Nephron progenitor cell (in vitro differentiated cells): ENCODE measurements at regions not wholly inside any gene's neighbourhood (a gene's known extent, or its start where the extent isn't known, plus 50 kb on each side); places are given as distances from the start of the nearest gene placed in this dataset.

Source experiments
- DNase-seq: peaks from one replicate; pipeline ENCODE4 v3.0.0; 2021
- H3K27ac Mint-ChIP-seq: 2 replicates; pipeline ENCODE4 v1.8.0; 2021; ENCODE audit warnings: mild to moderate bottlenecking, moderate library complexity, mixed read lengths
- H3K27me3 Mint-ChIP-seq: 2 replicates; pipeline ENCODE4 v1.8.0; 2021; ENCODE audit warnings: mild to moderate bottlenecking, low read depth, mixed read lengths; ENCODE audit not compliant: poor library complexity
- H3K36me3 Mint-ChIP-seq: 2 replicates; pipeline ENCODE4 v1.8.0; 2021; ENCODE audit warnings: low read depth, mixed read lengths
- H3K4me1 Mint-ChIP-seq: 2 replicates; pipeline ENCODE4 v1.8.0; 2021; ENCODE audit warnings: mixed read lengths
- H3K4me3 Mint-ChIP-seq: 2 replicates; pipeline ENCODE4 v1.8.0; 2021; ENCODE audit warnings: mild to moderate bottlenecking, moderate library complexity, mixed read lengths
- H3K9me3 Mint-ChIP-seq: 2 replicates; pipeline ENCODE4 v1.8.0; 2021; ENCODE audit warnings: mild to moderate bottlenecking, moderate library complexity, mixed read lengths
- TF ChIP-seq, protein P1 (sequence below): fragments of 200-600 bp; sonication (generic); IDR thresholded peaks from 2 replicates; pipeline ENCODE4 v1.5.0; 2021; ENCODE audit warnings: antibody characterized with exemption

DNA sequence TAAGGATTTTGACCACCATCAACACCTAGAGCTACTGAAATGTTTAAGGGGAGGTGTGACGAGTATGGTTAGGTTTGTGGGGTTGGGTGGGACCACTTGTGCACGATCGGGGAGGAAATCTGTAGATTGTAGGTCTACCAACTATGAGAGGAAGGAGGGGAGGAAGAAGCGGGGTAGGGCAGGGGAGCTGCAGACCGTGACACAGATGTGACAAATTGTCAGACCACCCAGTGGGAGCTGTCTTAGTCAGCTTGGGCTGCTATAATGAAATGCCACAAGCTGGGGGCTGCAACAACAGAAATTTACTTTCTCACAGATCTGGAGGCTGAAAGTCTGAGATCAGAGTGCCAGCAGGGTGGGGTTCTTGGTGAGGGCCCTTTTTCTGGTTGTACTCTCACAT is 62.2 kb upstream of the ARGLU1 start:
- Mint-ChIP-seq H3K27me3 (peaks cover 17% of the 10 kb centered on the region), H3K36me3 (no peaks in the 10 kb centered on the region), H3K4me3 (no peak overlapping the region), H3K27ac (no peak overlapping the region), H3K4me1 (peaks cover 57% of the 10 kb centered on the region), H3K9me3 (peaks cover 12% of the 10 kb centered on the region)
- TF ChIP-seq, protein P1, sequence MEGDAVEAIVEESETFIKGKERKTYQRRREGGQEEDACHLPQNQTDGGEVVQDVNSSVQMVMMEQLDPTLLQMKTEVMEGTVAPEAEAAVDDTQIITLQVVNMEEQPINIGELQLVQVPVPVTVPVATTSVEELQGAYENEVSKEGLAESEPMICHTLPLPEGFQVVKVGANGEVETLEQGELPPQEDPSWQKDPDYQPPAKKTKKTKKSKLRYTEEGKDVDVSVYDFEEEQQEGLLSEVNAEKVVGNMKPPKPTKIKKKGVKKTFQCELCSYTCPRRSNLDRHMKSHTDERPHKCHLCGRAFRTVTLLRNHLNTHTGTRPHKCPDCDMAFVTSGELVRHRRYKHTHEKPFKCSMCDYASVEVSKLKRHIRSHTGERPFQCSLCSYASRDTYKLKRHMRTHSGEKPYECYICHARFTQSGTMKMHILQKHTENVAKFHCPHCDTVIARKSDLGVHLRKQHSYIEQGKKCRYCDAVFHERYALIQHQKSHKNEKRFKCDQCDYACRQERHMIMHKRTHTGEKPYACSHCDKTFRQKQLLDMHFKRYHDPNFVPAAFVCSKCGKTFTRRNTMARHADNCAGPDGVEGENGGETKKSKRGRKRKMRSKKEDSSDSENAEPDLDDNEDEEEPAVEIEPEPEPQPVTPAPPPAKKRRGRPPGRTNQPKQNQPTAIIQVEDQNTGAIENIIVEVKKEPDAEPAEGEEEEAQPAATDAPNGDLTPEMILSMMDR: no peak
- DNase-seq: peak; percentile 33

DNA sequence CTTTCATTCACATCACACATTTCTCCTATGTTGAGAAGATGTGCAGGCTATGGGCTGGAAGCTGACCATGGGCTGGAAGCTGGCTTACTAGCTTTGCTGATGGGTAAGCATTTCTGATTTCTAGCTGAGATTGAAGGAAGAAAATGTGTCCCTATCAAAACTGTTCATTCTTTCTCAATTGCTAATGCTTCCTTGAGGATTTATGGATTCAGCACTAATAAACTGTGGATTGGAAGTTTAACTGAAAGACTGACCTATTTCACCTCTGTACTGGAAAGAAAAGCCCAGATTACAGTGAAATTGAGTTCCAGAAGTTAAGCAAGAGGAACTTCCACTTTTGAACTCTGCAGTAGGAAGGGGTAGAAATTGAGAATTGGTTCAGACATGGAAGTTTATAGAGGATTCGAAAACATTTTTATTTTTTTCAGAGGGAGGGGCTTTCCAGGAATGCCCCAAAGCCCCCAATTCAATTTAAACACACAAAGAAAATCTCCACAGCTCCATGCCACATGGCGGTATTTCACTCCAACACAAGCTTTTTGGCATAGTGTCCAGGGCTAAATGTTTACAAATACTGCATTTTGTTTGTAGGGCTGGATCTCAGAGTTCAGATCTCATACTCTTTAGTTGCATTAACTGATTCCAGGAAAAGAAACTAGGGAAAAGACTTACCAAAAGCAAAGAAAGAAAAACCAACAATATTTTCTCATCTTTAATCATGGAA is 61.2 kb upstream of the ARGLU1 start:
- TF ChIP-seq, protein P1: no peak
- no peaks in the 10 kb centered on the region for H3K36me3 Mint-ChIP-seq
- H3K27me3 Mint-ChIP-seq: peaks cover 21% of the 10 kb centered on the region
- peaks cover 12% of the 10 kb centered on the region for H3K9me3 Mint-ChIP-seq
- DNase-seq: no peak
- H3K4me3 Mint-ChIP-seq: no peak overlapping the region
- H3K27ac Mint-ChIP-seq: no peak overlapping the region
- peaks cover 47% of the 10 kb centered on the region for H3K4me1 Mint-ChIP-seq

DNA sequence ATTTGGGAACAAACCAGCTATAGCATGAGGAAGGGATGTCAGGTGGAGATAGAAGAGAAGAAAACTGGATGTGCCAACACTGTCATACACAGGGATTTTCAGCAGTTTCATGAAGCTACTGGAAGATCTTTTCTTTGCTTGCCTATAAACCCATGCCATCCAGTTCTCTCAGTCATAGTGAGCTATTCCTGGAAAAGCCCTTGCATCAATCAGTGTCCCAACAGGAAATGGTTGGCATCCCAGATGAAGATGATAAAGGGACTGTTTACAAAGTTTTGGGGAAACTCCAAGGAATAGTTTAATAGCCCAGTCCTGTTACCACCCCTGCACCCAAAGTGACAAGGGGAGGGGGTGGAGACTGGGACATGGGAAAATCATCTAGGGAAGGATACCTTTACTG is 58.5 kb upstream of the ARGLU1 start:
- H3K4me1 Mint-ChIP-seq: peaks cover 38% of the 10 kb centered on the region
- H3K27ac Mint-ChIP-seq: peak overlapping the region; percentile 82
- H3K9me3 Mint-ChIP-seq: no peaks in the 10 kb centered on the region
- TF ChIP-seq, protein P1: no peak
- H3K36me3 Mint-ChIP-seq: no peaks in the 10 kb centered on the region
- DNase-seq: no peak
- no peak overlapping the region for H3K4me3 Mint-ChIP-seq
- H3K27me3 Mint-ChIP-seq: peaks cover 15% of the 10 kb centered on the region

DNA sequence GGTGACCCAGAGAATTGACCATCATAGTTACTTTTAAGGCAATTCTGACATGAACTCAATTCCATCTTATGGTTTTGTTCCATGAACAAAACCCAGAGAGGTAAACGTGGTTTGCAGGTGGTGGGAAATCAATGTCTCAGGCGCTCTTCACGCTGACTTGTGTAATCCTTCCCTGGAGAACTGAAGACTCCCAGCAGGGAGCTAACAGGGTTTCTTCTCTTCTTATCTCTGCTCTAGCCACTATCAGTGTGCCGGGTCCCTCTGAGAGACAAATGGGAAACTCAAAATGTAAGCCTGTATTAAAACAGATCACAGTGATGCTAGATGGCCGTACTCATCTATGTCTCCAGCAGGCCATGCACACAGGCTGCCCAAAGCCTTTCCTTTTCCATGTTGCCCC is 57.6 kb upstream of the ARGLU1 start:
- TF ChIP-seq, protein P1: no peak
- no peaks in the 10 kb centered on the region for H3K36me3 Mint-ChIP-seq
- H3K9me3 Mint-ChIP-seq: no peaks in the 10 kb centered on the region
- H3K27ac Mint-ChIP-seq: no peak overlapping the region
- H3K4me1 Mint-ChIP-seq: peaks cover 42% of the 10 kb centered on the region
- no peak for DNase-seq
- no peak overlapping the region for H3K4me3 Mint-ChIP-seq
- H3K27me3 Mint-ChIP-seq: peaks cover 15% of the 10 kb centered on the region

DNA sequence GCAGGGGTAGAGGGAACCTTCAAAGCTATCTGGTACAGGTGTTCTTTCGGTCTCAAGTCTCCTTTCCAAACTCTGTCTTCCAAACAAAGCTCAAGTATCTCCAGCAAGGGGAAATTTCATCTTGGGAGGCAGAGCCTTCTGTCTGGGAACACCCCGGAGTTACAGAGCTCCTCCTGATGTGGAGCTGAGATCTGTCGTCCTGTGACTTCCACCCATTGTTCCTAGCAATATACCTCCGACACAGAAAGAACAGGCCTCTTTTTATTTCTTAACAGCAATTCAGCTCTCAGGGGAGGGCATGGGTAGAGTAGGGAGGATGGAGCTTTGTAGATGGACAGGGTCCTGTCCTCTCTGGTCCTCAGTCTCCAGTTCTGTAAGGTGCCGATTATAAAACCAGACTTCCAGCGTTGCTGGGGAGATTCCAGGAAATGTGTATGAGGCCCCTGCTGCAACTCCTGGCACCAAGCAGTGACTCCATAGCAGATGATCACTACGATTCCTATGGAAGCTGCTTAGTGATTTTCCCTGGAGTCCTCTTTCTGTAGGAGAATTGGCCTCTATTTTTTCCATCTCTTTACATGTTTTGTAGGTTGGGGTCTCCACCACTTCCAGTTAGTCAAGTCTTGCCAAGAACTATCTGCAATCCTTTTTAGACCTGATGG is 56.0 kb upstream of the ARGLU1 start:
- Mint-ChIP-seq H3K9me3 (no peaks in the 10 kb centered on the region), H3K27ac (no peak overlapping the region), H3K36me3 (no peaks in the 10 kb centered on the region), H3K4me3 (no peak overlapping the region), H3K4me1 (peaks cover 36% of the 10 kb centered on the region), H3K27me3 (peaks cover 15% of the 10 kb centered on the region)
- TF ChIP-seq, protein P1: no peak
- no peak for DNase-seq

DNA sequence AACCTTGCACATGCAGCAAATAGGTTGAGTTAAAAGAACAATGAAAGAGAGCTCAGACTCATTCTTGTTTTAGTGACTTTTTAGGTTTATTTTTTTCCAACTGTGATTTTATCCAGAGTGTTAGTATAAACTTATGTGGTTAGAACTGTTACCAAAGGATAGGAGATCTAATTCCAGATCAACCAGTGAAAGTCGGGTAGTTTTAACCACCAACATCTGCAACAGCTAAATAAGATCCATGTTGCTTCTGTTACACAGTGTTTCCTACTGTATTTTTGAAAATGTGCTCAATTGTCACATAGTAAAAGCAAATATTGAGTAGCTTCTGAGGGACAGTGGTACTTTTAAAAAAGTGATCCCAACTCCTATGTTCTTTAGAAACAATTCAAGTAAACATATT is 53.9 kb upstream of the ARGLU1 start:
- no peak overlapping the region for H3K4me3 Mint-ChIP-seq
- no peak for DNase-seq
- H3K4me1 Mint-ChIP-seq: peaks cover 33% of the 10 kb centered on the region
- H3K9me3 Mint-ChIP-seq: no peaks in the 10 kb centered on the region
- no peaks in the 10 kb centered on the region for H3K36me3 Mint-ChIP-seq
- H3K27ac Mint-ChIP-seq: no peak overlapping the region
- TF ChIP-seq, protein P1: no peak
- peaks cover 7% of the 10 kb centered on the region for H3K27me3 Mint-ChIP-seq
